GM21390 (cell line): ENCODE measurements at regions not wholly inside any gene's neighbourhood (a gene's known extent, or its start where the extent isn't known, plus 50 kb on each side); places are given as distances from the start of the nearest gene placed in this dataset.

Experiments used
- ATAC-seq: cut with Tn5 transposase; IDR thresholded peaks from one replicate; pipeline ENCODE4 v1.9.1; 2021; ENCODE audit not compliant: unreplicated experiment

DNA sequence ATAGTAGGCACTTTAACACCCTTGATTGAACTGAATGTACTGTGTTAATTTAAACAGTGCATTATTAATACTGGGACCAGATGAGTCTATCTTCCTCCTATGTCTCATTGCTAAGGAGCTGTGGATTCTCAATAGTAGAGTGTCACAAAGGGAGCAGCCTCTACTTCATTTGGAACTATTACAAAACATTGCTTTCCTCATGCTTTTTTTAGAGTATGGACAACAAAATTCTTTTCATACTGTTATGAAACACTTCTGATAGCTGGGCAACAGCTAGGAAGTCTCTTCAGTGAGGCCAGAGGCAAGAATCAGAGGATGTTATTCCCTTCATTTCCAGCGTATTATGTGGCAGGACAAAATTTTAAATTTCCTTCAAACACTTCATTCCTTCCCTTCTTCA is 160.8 kb downstream of the FBXO8 start:
- no peak for ATAC-seq

DNA sequence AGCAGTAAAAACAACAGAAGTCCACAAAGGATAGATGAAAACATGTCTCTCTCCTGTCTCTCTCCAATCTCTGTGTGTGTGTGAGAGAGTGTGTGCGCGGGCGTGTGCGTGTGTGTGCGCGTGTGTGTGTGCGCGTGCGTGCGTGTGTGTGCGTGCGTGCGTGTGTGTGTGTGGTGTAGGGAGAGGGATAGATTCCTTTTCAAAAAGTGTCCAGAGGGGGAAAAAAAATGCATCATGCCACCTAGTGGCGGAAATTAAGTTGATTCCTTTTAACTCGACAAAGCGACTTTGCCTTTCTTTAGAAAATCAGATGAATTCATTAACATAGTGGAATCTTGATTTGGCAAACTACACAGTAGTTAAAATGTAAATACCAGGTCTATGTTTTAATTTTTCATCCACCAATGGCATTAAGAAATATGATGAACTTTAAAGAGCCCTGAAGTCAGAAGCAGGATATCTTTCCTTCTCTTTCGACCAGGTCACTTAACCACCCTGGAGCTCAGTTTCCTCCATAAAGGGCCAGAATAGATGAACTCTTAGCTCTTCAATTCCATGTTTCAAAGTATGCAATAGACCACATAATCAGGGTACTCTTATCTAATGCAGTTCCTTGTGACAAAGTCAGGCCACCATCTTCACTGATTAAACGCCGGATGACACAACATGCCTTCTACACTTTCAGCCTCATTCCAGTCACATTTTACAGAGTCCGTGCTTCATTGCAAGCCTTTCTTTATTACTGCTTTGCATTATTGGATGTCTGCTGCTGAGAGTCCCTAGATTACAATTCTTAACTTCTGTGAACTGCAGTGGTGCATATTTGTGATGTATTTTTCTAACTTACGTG is 162.8 kb downstream of the FBXO8 start:
- no peak for ATAC-seq

DNA sequence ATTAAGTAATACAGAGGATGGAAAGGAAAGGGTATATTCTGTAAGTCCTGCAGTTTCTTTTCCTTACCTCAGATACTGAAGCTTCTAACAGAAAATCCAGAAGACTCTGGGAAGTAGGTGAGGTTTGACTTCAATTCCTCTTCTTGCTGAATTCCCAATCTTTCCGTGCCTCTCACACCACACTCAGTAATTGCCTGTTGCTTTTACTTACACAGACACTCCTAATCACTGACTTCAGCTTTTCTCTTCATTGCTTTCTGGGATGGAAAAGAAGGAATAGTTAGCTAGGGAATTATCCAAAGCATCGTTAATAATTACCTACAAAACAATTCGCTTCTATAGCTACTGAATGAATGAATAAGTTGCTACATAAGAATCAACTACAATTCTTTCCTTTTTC is 163.6 kb downstream of the FBXO8 start:
- ATAC-seq, result no peak

DNA sequence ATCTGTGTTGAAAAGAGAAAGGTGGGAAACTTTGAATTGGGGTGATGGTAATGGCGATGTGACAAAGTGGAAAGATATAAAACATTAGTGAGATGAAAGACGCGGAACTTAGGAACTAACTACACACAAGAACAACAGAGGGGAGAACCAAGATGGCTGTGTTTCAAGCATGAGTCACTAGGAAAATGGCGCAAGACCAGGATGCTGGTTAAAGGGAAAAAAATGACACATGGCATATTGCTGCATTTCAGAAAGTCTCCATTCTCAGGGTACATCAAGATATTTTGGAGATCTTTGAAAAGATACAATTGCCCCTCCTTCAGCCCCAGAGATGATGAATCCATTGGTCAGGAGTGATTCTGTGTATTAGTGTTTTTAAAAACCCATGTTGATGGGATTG is 164.4 kb downstream of the FBXO8 start:
- no peak for ATAC-seq

DNA sequence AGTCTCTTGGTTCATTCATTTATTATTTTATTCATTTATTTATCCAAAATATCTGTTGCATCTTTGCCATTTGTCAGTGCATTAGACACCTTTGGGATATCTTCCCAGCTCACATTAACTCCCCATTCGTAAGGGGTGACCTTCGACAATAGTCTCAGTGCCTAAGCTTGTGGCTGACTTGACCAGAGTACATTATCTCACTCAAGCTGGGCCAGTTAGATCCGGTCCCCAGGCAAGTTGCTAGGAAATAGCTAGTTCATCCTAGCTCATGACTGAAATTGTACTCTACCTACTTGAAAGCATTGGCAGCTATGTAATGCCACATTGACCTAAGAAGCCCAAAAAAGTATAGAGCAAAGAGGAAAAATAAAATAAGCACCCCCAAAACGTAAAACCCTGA is 165.3 kb downstream of the FBXO8 start:
- ATAC-seq, result no peak

DNA sequence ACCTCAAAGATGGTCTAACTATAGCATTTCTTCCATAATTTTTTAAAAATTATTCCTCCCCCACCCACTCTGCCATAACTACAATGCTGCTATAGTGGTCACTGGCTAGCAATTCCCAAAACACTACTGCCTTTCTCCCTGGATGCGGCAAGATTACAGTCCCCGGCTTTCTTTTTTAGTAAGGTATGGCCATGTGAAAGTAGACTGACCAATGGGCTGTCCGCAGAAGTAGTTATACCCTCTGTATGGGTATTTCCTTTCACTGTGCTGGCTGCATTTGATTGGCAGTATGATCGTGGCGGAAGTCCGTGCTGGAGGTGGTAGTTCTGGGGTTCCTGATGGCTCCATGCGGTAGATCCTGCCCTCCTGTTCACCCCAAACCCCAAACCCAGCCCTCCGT is 166.0 kb downstream of the FBXO8 start:
- ATAC-seq, result no peak

DNA sequence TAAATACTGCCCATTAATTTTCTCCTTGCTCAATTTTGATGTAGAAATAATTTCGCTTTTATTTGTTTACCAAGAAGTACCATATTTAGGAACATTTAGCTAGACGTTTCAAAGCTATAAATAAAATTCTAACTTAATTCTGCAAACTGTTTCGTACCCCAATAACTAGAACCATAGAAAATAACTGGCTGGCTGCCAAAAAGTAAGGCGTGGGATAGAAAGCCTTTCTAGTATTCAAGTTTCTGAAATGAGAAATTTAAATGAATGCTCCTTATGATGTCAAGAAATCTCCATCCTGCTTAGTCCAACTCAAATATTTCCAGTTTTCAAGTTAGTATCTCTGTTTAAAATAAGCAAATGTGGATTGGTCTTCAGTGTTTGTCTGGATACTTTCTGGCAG is 167.4 kb downstream of the FBXO8 start:
- ATAC-seq, result no peak

DNA sequence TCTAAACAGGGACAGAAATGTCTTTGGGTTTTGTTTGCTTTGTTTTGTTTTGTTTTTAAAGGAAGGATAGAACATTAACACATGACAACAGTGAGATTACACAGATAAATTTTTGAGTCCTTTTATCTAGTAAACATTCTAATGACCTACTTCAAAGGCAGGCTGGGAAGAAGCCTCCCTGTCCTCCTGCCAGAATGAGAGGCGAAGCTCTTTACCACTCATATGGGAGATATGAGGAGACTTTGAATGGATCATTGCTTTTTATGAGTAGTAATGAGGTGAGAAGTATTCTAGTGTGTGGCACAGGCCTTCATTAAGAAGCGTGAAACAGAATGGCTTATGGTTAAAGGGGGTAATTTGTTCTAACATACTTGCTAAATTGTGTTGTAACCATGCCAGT is 172.0 kb downstream of the FBXO8 start:
- ATAC-seq, result no peak

DNA sequence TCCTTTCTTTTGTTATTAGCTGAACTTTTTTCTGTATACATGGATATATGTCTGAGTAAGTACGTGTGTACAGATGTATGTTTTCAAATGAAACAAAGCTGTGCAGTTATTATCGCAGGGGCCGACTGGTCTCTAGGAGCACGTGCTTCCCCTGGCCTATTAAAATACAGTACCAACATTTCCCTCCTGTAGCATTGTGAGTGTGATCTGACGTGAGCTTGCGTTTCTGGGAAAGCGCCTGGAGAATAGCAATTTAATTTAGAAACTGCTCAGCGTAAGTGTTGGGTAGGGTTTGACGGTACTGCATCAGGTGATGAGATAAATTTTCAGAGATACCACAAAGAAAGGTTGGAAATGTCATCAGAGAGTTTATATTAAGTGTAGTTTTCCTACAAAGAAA is 173.3 kb downstream of the FBXO8 start:
- no peak for ATAC-seq

DNA sequence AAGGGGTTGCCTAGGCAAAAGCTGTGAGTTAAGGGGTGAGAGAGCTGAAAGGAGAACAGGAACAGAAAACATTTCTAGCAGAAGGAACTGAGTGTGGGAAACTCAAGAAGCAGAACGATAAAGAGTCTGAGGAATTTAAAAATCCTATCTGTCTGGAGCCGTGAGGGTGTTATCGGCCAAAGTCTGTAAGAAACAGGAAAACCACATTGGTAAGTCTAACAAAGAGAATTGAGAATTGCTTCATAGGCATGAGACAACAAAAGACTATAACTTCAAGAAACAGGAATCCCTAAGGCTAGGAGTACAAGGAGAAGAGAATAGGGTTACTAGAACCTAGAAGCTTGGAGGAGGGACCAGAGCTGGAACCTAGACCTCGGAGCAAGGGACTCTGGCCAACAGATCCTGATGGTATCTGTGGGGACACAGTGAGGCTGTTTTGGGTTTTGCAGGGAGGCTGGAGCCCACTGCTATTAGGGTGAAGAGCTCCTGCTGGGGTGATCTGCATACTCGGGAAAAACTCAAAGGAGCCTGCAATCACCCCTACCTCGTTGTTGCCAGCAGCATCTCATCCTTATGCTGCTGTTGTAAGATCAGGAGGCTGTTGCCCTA is 175.6 kb downstream of the FBXO8 start:
- no peak for ATAC-seq

DNA sequence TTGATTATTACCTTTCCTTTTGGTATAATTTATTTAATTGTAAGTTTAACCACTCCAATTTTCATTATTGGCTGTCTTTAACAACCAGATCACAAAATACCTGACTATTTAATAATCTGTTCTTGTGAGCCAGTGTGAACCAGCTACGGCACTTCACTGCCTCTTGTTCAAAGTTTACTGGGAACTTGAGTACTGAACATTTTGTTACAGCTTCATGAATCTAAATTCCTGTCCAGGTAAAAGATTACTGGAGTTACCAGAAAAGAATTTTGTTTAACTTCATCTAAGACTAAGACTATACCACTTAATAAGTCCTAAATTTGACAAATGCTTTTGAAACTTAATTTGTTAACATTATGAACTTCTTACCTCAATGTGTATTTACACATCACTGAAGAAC is 178.3 kb downstream of the FBXO8 start:
- no peak for ATAC-seq

DNA sequence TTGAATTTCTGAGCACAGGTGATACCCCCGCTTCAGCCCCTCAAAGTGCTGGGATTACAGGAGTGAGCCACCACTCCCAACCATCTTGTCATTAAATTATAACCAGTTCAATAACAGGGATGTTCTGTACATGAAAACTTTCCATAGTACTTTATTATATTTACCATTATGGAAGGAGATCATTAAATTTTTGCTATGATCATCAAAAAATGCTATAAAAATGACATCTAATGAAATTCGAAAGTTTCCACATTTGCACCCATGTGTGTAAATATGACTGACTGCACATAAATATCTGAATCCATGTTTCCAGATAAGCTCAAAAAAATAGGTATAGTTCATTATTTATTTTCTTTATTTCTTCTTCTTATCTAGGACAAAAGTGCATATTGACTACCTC is 182.6 kb downstream of the FBXO8 start:
- no peak for ATAC-seq

DNA sequence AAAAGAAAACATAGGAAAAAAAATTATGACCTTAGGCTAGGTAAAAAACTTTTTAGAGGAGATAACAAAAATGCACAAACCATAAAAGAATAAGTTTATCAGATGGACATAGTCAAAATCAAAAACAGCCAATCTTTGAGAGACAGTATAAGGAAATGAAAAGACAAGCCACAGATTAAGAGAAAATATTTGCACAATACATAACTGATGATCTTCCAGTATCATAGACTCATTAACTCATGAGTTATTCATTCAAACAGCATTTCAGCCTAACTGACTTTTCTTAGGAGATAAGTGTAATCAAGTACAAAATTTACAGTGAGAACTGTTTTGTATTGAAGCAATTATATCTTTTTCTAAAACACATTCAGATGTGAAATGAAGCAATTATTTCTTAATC is 183.8 kb downstream of the FBXO8 start:
- ATAC-seq, result no peak

DNA sequence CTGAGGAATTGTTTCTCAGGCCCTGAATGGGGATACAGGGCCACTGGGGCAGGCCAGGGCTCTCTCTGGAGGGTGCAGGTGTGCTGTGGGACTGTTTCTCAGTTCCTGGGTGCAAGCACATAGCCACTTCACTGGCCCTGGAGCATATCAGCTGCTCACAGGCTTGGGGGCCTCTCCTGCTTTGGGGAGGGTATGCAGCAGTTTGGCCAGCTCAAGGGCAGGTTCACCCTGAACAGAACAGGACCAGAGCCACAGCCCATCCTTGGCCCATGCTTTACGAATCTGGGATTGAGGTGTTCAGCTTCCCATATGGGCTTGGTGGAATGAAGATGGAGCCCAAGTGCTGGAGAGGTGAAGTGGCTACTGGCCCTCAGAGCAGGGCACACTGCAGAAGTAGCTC is 186.5 kb downstream of the FBXO8 start:
- ATAC-seq, result no peak

DNA sequence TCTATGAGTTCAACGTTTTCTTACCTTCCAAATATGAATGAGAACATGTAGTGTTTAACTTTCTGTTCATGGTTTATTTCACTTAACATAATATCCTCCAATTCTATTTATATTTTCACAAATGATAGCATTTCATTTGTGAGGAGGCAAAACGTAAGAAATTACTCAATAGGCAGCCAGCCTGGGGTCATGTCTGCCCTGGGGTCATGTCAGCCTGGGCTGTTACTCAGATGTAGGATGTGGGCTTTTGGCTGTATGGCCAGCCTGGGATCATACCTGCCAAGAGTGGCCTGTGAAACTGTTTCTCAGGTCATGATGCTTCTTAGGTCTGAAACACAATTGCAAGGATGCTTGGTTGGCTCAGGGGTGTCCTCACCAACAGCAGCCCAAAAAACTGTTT is 187.0 kb downstream of the FBXO8 start:
- no peak for ATAC-seq

DNA sequence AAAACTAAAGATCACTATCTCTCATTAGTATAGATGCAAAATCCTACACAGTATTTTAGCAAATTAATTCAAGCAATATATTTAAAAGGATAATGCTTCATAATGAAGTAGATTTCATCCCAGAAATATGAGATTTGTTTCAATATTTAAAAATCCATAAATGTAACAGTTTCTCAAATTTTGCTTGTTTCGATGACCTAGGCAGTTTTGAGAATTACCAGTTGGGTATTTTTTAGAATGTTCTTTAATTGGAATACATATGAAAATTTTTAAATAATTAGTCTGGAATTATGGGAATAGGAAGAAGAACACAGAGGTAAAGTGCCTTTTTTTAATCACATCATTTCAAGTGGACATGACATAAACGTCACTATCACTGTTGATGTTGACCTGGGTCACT is 192.3 kb downstream of the FBXO8 start:
- ATAC-seq, result no peak

DNA sequence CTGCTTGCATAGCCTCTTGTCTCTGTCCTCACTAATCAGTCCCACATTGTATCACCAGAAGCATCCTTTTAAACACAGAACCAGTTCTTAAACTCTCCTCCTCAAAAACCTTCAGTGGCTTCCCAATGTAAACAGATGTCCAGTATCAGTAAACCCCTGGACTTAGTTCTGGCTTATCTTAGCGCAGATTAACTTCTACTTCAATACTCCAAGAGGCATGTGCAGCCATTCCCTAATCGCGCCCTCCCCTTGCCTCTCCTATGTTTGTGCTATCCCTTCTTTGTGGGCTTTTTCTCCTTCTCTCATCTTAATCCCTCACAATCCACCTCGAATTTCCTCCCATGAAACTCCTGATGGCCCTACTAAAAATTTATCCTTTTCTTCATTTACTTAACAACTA is 193.8 kb downstream of the FBXO8 start:
- ATAC-seq, result no peak

DNA sequence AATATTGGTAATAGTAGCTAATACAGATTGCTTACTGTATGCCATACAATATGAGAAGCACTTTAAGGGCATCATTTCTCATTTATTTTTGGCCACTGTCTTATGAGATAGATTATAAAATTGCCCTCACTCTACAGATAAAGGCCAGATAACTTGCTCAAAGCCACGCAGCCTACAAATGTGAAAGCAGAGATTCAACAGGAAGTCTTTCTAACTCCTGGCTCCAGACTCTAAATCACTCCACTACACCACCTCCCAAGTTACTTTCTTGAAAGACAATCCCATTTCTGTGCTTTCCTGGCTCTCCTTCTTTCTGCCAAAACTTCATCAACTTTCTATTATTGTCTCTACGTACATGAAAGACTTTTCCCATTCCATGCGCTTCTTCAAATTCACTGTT is 194.7 kb downstream of the FBXO8 start:
- ATAC-seq, result no peak

DNA sequence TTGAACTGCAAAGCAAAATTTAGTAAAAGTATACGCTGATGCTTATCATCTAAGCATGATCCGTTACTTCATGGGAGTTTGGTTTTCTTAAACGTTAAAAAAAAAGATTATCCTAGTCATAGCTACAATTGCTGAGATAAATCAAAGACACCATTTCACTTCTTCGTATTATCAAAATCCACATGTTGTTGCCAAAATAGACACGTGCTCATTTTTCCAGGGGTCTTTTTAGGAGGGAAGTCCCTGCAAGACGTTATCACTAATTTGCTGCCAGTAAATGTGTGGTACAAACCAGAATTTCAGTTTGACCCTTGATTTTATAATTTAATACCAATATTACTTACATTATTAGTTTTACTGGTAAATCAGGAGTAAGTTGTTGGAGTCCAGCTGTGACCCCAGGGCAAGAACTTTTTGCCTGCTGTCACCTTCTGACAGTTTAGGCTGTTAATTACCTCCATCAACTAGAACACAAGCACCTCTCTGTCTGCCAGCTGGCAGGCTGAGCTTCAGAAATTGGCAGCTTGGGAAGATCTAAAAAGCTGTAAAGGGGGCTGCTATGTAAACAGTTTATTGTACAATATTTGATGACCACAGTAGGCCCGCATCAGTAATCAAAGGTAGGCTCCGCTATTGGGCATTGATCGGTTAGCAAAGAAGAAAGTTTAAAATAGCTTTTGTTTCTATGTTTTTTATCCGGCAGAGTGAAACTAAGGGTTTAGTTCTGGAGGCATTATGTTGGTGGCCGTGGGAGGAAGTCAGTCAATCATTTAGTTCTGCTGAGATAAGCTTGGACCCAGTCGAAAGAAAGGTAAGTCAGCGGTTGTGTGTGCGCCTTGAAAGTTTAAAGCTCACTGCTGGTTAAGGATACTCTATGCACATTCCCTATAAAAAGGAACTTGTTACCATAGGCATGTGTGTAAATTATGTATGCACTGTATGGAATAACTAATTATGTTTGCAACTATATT is 196.4 kb downstream of the FBXO8 start:
- ATAC-seq, result no peak

DNA sequence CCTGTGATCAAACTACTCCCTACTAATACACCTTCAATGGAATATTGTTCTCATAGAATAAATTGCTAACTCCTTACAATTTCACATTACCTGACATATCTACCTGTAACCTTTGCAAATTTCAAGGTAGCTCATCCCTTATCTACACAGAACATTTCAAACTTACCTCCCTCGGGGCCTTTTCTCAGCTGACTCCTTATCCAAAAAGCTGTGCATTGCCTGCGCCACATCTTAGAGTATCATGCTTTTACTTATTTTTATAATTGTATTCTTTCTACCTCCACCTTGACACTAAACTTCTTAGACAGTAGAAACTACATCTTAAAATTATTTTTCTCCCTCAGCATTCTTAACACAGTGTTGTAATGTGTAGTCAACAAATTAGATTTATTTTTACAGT is 198.5 kb downstream of the FBXO8 start:
- no peak for ATAC-seq

DNA sequence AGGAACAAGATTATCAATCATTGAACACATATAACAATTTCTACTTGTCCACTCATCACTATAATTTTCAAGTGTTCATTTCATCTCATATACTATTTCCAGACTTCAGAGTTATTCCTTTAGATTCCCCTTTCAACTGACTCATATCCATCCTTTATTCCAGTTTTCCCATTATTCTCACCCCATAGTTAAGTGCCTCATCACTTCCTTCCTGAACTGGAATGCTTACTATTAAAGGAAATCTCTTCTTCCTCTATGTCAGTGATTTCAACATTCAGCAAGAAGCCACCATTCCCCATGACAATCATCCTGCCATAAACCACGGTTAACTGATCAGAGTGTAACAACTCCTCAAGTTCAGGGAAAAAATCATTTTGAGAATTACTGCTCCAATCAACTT is 198.9 kb downstream of the FBXO8 start:
- ATAC-seq, result no peak

DNA sequence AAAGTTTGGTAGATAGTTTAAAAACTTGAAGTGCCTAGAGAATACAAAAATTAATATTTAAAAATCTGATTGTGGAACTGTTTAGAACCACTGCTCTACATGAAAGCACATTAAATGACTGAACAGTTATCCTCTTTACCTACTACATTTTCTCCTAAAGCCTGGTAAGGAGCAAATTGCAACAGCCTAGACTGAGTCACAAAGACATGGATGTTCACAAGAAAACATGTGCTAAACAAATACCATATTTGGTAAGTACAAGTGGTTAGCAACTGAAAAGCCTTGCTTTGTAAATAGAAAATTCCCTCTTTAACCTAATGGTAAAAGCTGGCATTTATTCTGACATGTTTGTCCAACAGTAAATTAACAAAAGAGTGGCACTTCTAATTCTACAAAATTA is 203.1 kb downstream of the FBXO8 start:
- ATAC-seq, result no peak
